ENCODE measurements at regions not wholly inside any gene's neighbourhood (a gene's known extent, or its start where the extent isn't known, plus 50 kb on each side); places are given as distances from the start of the nearest gene placed in this dataset.
"Not testable (repeated sequence)": the region's sequence is repeated elsewhere in the genome, so short reads cannot be mapped to it uniquely, and the experiment has no call there.

DNA sequence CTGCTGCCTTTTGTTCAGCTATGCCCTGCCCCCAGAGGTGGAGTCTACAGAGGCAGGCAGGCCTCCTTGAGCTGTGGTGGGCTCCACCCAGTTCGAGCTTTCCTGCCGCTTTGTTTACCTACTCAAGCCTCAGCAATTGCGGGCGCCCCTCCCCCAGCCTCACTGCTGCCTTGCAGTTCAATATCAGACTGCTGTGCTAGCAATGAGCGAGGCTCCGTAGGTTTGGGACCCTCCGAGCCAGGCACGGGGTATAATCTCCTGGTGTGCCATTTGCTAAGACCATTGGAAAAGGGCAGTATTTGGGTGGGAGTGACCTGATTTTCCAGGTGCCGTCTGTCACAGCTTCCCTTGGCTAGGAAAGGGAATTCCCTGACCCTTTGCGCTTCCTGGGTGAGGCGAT, 51.9 kb downstream of the DIPK2A start:
- H3K27ac ChIP-seq (ENCODE audit: low read depth in 1 of 2, low read length in 2 of 2); intact Hi-C loops (cut with DNase I, micrococcal nuclease); H3K4me1 Mint-ChIP-seq (ENCODE audit: low read depth); H3K27me3 Mint-ChIP-seq; ATAC-seq (ENCODE audit: poor library complexity); H3K9me3 Mint-ChIP-seq; H3K27me3 ChIP-seq (ENCODE audit: control insufficient read depth in 1 of 2, insufficient read depth in 2 of 2, low read length in 2 of 2); H3K9me3 ChIP-seq (ENCODE audit: control insufficient read depth in 1 of 2, insufficient read depth in 1 of 2, low read length in 2 of 2); H3K4me3 ChIP-seq (ENCODE audit: low read length); H3K27ac Mint-ChIP-seq; H3K4me1 ChIP-seq (ENCODE audit: insufficient read depth, low read length); H3K36me3 Mint-ChIP-seq (ENCODE audit: low read depth); DNase-seq; H3K36me3 ChIP-seq (ENCODE audit: insufficient read depth, low read length); POLR2A ChIA-PET; H3K4me3 Mint-ChIP-seq; CTCF ChIA-PET: not testable (repeated sequence)

GRCh38 chr3:144028798-144029411, 57.3 kb downstream of the DIPK2A start:
- ChIA-PET CTCF (no interaction called here), POLR2A (no interaction called here)
- TF ChIP-seq, protein P1, sequence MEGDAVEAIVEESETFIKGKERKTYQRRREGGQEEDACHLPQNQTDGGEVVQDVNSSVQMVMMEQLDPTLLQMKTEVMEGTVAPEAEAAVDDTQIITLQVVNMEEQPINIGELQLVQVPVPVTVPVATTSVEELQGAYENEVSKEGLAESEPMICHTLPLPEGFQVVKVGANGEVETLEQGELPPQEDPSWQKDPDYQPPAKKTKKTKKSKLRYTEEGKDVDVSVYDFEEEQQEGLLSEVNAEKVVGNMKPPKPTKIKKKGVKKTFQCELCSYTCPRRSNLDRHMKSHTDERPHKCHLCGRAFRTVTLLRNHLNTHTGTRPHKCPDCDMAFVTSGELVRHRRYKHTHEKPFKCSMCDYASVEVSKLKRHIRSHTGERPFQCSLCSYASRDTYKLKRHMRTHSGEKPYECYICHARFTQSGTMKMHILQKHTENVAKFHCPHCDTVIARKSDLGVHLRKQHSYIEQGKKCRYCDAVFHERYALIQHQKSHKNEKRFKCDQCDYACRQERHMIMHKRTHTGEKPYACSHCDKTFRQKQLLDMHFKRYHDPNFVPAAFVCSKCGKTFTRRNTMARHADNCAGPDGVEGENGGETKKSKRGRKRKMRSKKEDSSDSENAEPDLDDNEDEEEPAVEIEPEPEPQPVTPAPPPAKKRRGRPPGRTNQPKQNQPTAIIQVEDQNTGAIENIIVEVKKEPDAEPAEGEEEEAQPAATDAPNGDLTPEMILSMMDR (IDR thresholded peaks at IDR 0.05), result no peak
- Mint-ChIP-seq H3K36me3 (ENCODE audit: low read depth) (no peaks in the 10 kb centered on the region), H3K27ac (no peak overlapping the region), H3K27me3 (no peaks in the 10 kb centered on the region), H3K4me3 (no peak overlapping the region), H3K4me1 (ENCODE audit: low read depth) (no peaks in the 10 kb centered on the region), H3K9me3 (no peaks in the 10 kb centered on the region)
- Histone ChIP-seq H3K4me3 (ENCODE audit: low read length) (no peak overlapping the region), H3K27me3 (ENCODE audit: control insufficient read depth in 1 of 2, insufficient read depth in 2 of 2, low read length in 2 of 2) (no peaks in the 10 kb centered on the region), H3K27ac (ENCODE audit: low read depth in 1 of 2, low read length in 2 of 2) (no peak overlapping the region), H3K4me1 (ENCODE audit: insufficient read depth, low read length) (no peaks in the 10 kb centered on the region), H3K36me3 (ENCODE audit: insufficient read depth, low read length) (no peaks in the 10 kb centered on the region), H3K9me3 (ENCODE audit: control insufficient read depth in 1 of 2, insufficient read depth in 1 of 2, low read length in 2 of 2) (no peaks in the 10 kb centered on the region)
- DNase-seq (peak in 3 of 14 experiments; percentile 19 to 51 (median 47)), ATAC-seq (ENCODE audit: poor library complexity) (no peak)
- intact Hi-C loops (cut with DNase I, micrococcal nuclease), result no loop called here

DNA sequence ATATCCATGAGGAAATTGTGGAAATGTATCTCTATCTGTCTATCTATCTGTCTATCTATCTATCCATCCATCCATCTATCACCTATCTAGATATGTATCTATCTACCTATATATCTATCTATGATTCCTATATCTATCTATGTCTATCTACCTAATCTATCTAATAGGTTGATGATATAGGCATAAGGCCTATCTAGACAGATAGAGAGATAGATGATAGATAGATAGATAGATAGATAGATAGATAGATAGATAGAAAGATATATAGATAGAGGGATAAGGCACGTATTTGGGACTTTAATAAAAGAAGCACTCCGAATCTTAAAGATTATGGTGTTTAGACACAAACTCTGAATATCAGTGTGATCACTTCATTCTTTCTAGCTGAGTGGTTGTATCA, 58.1 kb downstream of the DIPK2A start:
- ATAC-seq (ENCODE audit: poor library complexity), result no peak

More for the DNA sequence above, 58.1 kb downstream of the DIPK2A start:
- no peaks in the 10 kb centered on the region for H3K9me3 ChIP-seq (ENCODE audit: control insufficient read depth in 1 of 2, insufficient read depth in 1 of 2, low read length in 2 of 2)
- no peaks in the 10 kb centered on the region for H3K4me1 Mint-ChIP-seq (ENCODE audit: low read depth)
- DNase-seq, result no peak
- H3K27ac ChIP-seq (ENCODE audit: low read depth in 1 of 2, low read length in 2 of 2), result no peak overlapping the region
- no peaks in the 10 kb centered on the region for H3K9me3 Mint-ChIP-seq
- no peak overlapping the region for H3K4me3 ChIP-seq (ENCODE audit: low read length)
- CTCF ChIA-PET, result interaction anchor here (1.0 kb wide), 1 partner anchor 19 kb away, joined by 5 read pairs; no protein-coding TSS in a partner anchor
- no peak overlapping the region for H3K4me3 Mint-ChIP-seq
- TF ChIP-seq, protein P1 (IDR thresholded peaks at IDR 0.05), result no peak
- no peaks in the 10 kb centered on the region for H3K36me3 Mint-ChIP-seq (ENCODE audit: low read depth)
- H3K4me1 ChIP-seq (ENCODE audit: insufficient read depth, low read length), result no peaks in the 10 kb centered on the region
- intact Hi-C loops (cut with DNase I, micrococcal nuclease), result no loop called here
- POLR2A ChIA-PET, result no interaction called here
- no peaks in the 10 kb centered on the region for H3K27me3 ChIP-seq (ENCODE audit: control insufficient read depth in 1 of 2, insufficient read depth in 2 of 2, low read length in 2 of 2)
- H3K27ac Mint-ChIP-seq, result no peak overlapping the region
- no peaks in the 10 kb centered on the region for H3K27me3 Mint-ChIP-seq
- no peaks in the 10 kb centered on the region for H3K36me3 ChIP-seq (ENCODE audit: insufficient read depth, low read length)
